KMS-11 (cell line): ENCODE measurements at regions not wholly inside any gene's neighbourhood (a gene's known extent, or its start where the extent isn't known, plus 50 kb on each side); places are given as distances from the start of the nearest gene placed in this dataset.

Source experiments
- H2AFZ ChIP-seq: fragments of 200-600 bp; sonication (generic); 2 replicates; pipeline ENCODE4 v1.6.1; 2016; ENCODE audit warnings: antibody characterized with exemption, mixed run types, low read depth
- H3K27ac ChIP-seq: fragments of 200-600 bp; sonication (generic); 2 replicates; pipeline ENCODE4 v1.6.1; 2016; ENCODE audit warnings: mild to moderate bottlenecking, mixed run types
- H3K27me3 ChIP-seq: fragments of 200-600 bp; sonication (generic); 2 replicates; pipeline ENCODE4 v1.6.1; 2017; ENCODE audit warnings: mild to moderate bottlenecking, low read depth, mixed run types, moderate library complexity; ENCODE audit not compliant: insufficient read depth
- H3K36me3 ChIP-seq: fragments of 200-600 bp; sonication (generic); 2 replicates; pipeline ENCODE4 v1.6.1; 2017; ENCODE audit warnings: mild to moderate bottlenecking, mixed run types; ENCODE audit not compliant: insufficient read depth
- H3K4me1 ChIP-seq: fragments of 200-600 bp; sonication (generic); 2 replicates; pipeline ENCODE4 v1.6.1; 2016; ENCODE audit warnings: mild to moderate bottlenecking, low read depth, mixed run types; ENCODE audit not compliant: poor library complexity, severe bottlenecking
- H3K4me2 ChIP-seq: fragments of 200-600 bp; sonication (generic); 2 replicates; pipeline ENCODE4 v1.7.0; 2016; ENCODE audit warnings: mild to moderate bottlenecking, mixed run types
- H3K4me3 ChIP-seq: fragments of 200-600 bp; sonication (generic); IDR thresholded peaks from 2 replicates; pipeline ENCODE4 v1.6.1; 2017; ENCODE audit warnings: low read depth, low read length, mixed read lengths; ENCODE audit not compliant: insufficient read depth
- H3K79me2 ChIP-seq: fragments of 200-600 bp; sonication (generic); 2 replicates; pipeline ENCODE4 v1.6.1; 2016; ENCODE audit warnings: low read depth, mixed run types; ENCODE audit not compliant: insufficient read depth
- H3K9ac ChIP-seq: fragments of 200-600 bp; sonication (generic); 2 replicates; pipeline ENCODE4 v1.6.1; 2016; ENCODE audit warnings: mild to moderate bottlenecking, mixed run types
- H4K20me1 ChIP-seq: fragments of 200-600 bp; sonication (generic); 2 replicates; pipeline ENCODE4 v1.6.1; 2016; ENCODE audit warnings: mild to moderate bottlenecking, mixed run types; ENCODE audit not compliant: insufficient read depth
- CTCF ChIP-seq: fragments of 200-600 bp; sonication (generic); conservative IDR thresholded peaks from 2 replicates; pipeline ENCODE4 v1.6.1; 2017; ENCODE audit warnings: low read depth, mild to moderate bottlenecking, antibody characterized with exemption, low read length, moderate library complexity, mixed read lengths

GRCh38 chr6:15822835-15823234 is 160.0 kb upstream of the DTNBP1 start:
- no peak for TF ChIP-seq CTCF
- Histone ChIP-seq H3K4me2 (no peak overlapping the region), H2AFZ (no peak overlapping the region), H3K4me1 (no peaks in the 10 kb centered on the region), H3K27ac (no peak overlapping the region), H3K4me3 (no peak overlapping the region), H3K9ac (no peak overlapping the region), H3K79me2 (no peaks in the 10 kb centered on the region), H4K20me1 (no peaks in the 10 kb centered on the region), H3K36me3 (no peaks in the 10 kb centered on the region), H3K27me3 (no peaks in the 10 kb centered on the region)

- H3K27me3 ChIP-seq: no peaks in the 10 kb centered on the region
- no peak overlapping the region for H3K4me2 ChIP-seq
- H3K36me3 ChIP-seq: no peaks in the 10 kb centered on the region
- no peaks in the 10 kb centered on the region for H3K4me1 ChIP-seq
- H2AFZ ChIP-seq: no peak overlapping the region
- no peak overlapping the region for H3K27ac ChIP-seq
- H3K4me3 ChIP-seq: no peak overlapping the region
- no peaks in the 10 kb centered on the region for H3K79me2 ChIP-seq
- TF ChIP-seq CTCF: no peak
- H3K9ac ChIP-seq: no peak overlapping the region
- H4K20me1 ChIP-seq: no peaks in the 10 kb centered on the region
Observed at GRCh38 chr6:15819841-15820240, 157.0 kb upstream of the DTNBP1 start.

- H3K4me3 ChIP-seq: no peak overlapping the region
- H3K79me2 ChIP-seq: no peaks in the 10 kb centered on the region
- H4K20me1 ChIP-seq: no peaks in the 10 kb centered on the region
- no peak overlapping the region for H3K9ac ChIP-seq
- H3K4me2 ChIP-seq: no peak overlapping the region
- TF ChIP-seq CTCF: no peak
- no peaks in the 10 kb centered on the region for H3K4me1 ChIP-seq
- H3K27me3 ChIP-seq: no peaks in the 10 kb centered on the region
- no peak overlapping the region for H2AFZ ChIP-seq
- no peak overlapping the region for H3K27ac ChIP-seq
- no peaks in the 10 kb centered on the region for H3K36me3 ChIP-seq
Observed at GRCh38 chr6:15819226-15819625, 156.4 kb upstream of the DTNBP1 start.

GRCh38 chr6:15818491-15818890 is 155.7 kb upstream of the DTNBP1 start:
- H3K4me1 ChIP-seq: no peaks in the 10 kb centered on the region
- no peaks in the 10 kb centered on the region for H3K27me3 ChIP-seq
- no peak overlapping the region for H3K4me2 ChIP-seq
- H3K79me2 ChIP-seq: no peaks in the 10 kb centered on the region
- no peaks in the 10 kb centered on the region for H4K20me1 ChIP-seq
- no peak for TF ChIP-seq CTCF
- H3K27ac ChIP-seq: no peak overlapping the region
- H2AFZ ChIP-seq: no peak overlapping the region
- no peak overlapping the region for H3K9ac ChIP-seq
- no peak overlapping the region for H3K4me3 ChIP-seq
- H3K36me3 ChIP-seq: no peaks in the 10 kb centered on the region

- H2AFZ ChIP-seq: no peak overlapping the region
- no peaks in the 10 kb centered on the region for H3K36me3 ChIP-seq
- TF ChIP-seq CTCF: no peak
- H3K4me3 ChIP-seq: no peak overlapping the region
- H3K79me2 ChIP-seq: no peaks in the 10 kb centered on the region
- no peak overlapping the region for H3K9ac ChIP-seq
- H3K4me1 ChIP-seq: no peaks in the 10 kb centered on the region
- H3K4me2 ChIP-seq: no peak overlapping the region
- H4K20me1 ChIP-seq: no peaks in the 10 kb centered on the region
- H3K27me3 ChIP-seq: no peaks in the 10 kb centered on the region
- H3K27ac ChIP-seq: no peak overlapping the region
Observed at GRCh38 chr6:15818044-15818443, 155.2 kb upstream of the DTNBP1 start.
